Adipocyte (in vitro differentiated cells): ENCODE measurements at regions not wholly inside any gene's neighbourhood (a gene's known extent, or its start where the extent isn't known, plus 50 kb on each side); places are given as distances from the start of the nearest gene placed in this dataset.

Experiments
- DNase-seq: peaks from one replicate; pipeline ENCODE4 v3.0.0-alpha.2; 2015; ENCODE audit warnings: low read depth
- H3K27me3 ChIP-seq: replicated peaks from 2 replicates; pipeline ENCODE4 v1.7.0; 2013; ENCODE audit warnings: mild to moderate bottlenecking, low read length, moderate library complexity; ENCODE audit not compliant: control insufficient read depth, insufficient read depth
- H3K36me3 ChIP-seq: 2 replicates; pipeline ENCODE4 v1.7.0; 2013; ENCODE audit warnings: low read length, mild to moderate bottlenecking, moderate library complexity; ENCODE audit not compliant: control insufficient read depth, insufficient read depth, severe bottlenecking
- H3K4me1 ChIP-seq: 2 replicates; pipeline ENCODE4 v1.7.0; 2013; ENCODE audit warnings: mild to moderate bottlenecking, low read length, moderate library complexity; ENCODE audit not compliant: control insufficient read depth, insufficient read depth
- H3K4me3 ChIP-seq: 2 replicates; pipeline ENCODE4 v1.7.0; 2013; ENCODE audit warnings: mild to moderate bottlenecking, low read length, moderate library complexity
- H3K9ac ChIP-seq: 2 replicates; pipeline ENCODE4 v1.7.0; 2013; ENCODE audit warnings: mild to moderate bottlenecking, low read length, moderate library complexity
- H3K9me3 ChIP-seq: 2 replicates; pipeline ENCODE4 v1.7.0; 2013; ENCODE audit warnings: mild to moderate bottlenecking, low read length, moderate library complexity; ENCODE audit not compliant: control insufficient read depth

GRCh38 chr4:73315091-73315490, 56.5 kb upstream of the ANKRD17 start:
- H3K27me3 ChIP-seq, result no peaks in the 10 kb centered on the region
- no peaks in the 10 kb centered on the region for H3K9me3 ChIP-seq
- no peak overlapping the region for H3K4me3 ChIP-seq
- no peaks in the 10 kb centered on the region for H3K36me3 ChIP-seq
- no peak overlapping the region for H3K9ac ChIP-seq
- H3K4me1 ChIP-seq, result peaks cover 10% of the 10 kb centered on the region
- DNase-seq, result peak; percentile 30

- no peak for DNase-seq
- Histone ChIP-seq H3K27me3 (no peaks in the 10 kb centered on the region), H3K4me1 (peaks cover 15% of the 10 kb centered on the region), H3K4me3 (no peak overlapping the region), H3K9ac (no peak overlapping the region), H3K9me3 (peaks cover 4% of the 10 kb centered on the region), H3K36me3 (no peaks in the 10 kb centered on the region)
Observed at GRCh38 chr4:73312967-73313366, 54.4 kb upstream of the ANKRD17 start.

- H3K4me3 ChIP-seq, result no peak overlapping the region
- H3K27me3 ChIP-seq, result no peaks in the 10 kb centered on the region
- no peak overlapping the region for H3K9ac ChIP-seq
- H3K36me3 ChIP-seq, result no peaks in the 10 kb centered on the region
- peaks cover 15% of the 10 kb centered on the region for H3K4me1 ChIP-seq
- DNase-seq, result peak; percentile 75
- H3K9me3 ChIP-seq, result peaks cover 4% of the 10 kb centered on the region
Observed at GRCh38 chr4:73311428-73311827, 52.8 kb upstream of the ANKRD17 start.

- peaks cover 4% of the 10 kb centered on the region for H3K9me3 ChIP-seq
- no peak overlapping the region for H3K4me3 ChIP-seq
- no peak overlapping the region for H3K9ac ChIP-seq
- H3K36me3 ChIP-seq, result no peaks in the 10 kb centered on the region
- peak; percentile 63 for DNase-seq
- H3K27me3 ChIP-seq, result no peaks in the 10 kb centered on the region
- H3K4me1 ChIP-seq, result peaks cover 8% of the 10 kb centered on the region
Observed at GRCh38 chr4:73309211-73309610, 50.6 kb upstream of the ANKRD17 start.
